Sigmoid colon (tissue), 6 donors: ENCODE measurements at regions not wholly inside any gene's neighbourhood (a gene's known extent, or its start where the extent isn't known, plus 50 kb on each side); places are given as distances from the start of the nearest gene placed in this dataset.

ENCODE experiments used
- DNase-seq: peaks from one replicate; pipeline ENCODE4 v3.0.0-alpha.2; 2019
- H3K27ac ChIP-seq, 4 donors: fragments of 200-600 bp; sonication (generic); one replicate each; pipeline ENCODE4 v1.5.1; 2016 to 2019; ENCODE audit warnings: mild to moderate bottlenecking in 1 of 4
- H3K27me3 ChIP-seq, 3 donors: fragments of 200-600 bp; sonication (generic); one replicate each; pipeline ENCODE4 v1.5.1; 2019; ENCODE audit warnings: mild to moderate bottlenecking in 1 of 3
- H3K36me3 ChIP-seq, 4 donors: fragments of 200-600 bp; sonication (generic); one replicate each; pipeline ENCODE4 v1.5.1; 2016 to 2019
- H3K4me1 ChIP-seq, 4 donors: fragments of 200-600 bp; sonication (generic); one replicate each; pipeline ENCODE4 v1.5.1; 2017 to 2019
- H3K4me3 ChIP-seq, 4 donors: fragments of 200-600 bp; sonication (generic); one replicate each; pipeline ENCODE4 v1.5.1; 2017 to 2019; ENCODE audit warnings: mild to moderate bottlenecking in 2 of 4, moderate library complexity in 1 of 4
- H3K9me3 ChIP-seq, 4 donors: fragments of 200-600 bp in 3 of 4; sonication (generic) in 3 of 4; one replicate each; pipeline versions ENCODE4 v1.5.1 to v1.6.1; 2013 to 2019
- CTCF ChIP-seq, 4 experiments: fragments of 450-650 bp in 3 of 4; fragments of 200-600 bp in 1 of 4; IDR thresholded peaks; one replicate each; pipeline ENCODE4 v1.5.1; 2016 to 2019; ENCODE audit warnings: antibody characterized with exemption in 4 of 4, mild to moderate bottlenecking in 3 of 4, moderate library complexity in 2 of 4
- EP300 ChIP-seq, 4 donors: sonication (generic); formaldehyde crosslinking; IDR thresholded peaks; one replicate each; pipeline ENCODE4 v1.6.1; 2017; ENCODE audit warnings: antibody characterized with exemption in 4 of 4
- POLR2A ChIP-seq, 2 donors: fragments of 450-650 bp; IDR thresholded peaks; one replicate each; pipeline ENCODE4 v1.6.1; 2016; ENCODE audit warnings: antibody characterized with exemption in 2 of 2, mild to moderate bottlenecking in 2 of 2, moderate library complexity in 2 of 2
- POLR2AphosphoS5 ChIP-seq, 4 donors: sonication (generic); formaldehyde crosslinking; IDR thresholded peaks; one replicate each; pipeline ENCODE4 v1.6.1; 2017; ENCODE audit warnings: antibody characterized with exemption in 4 of 4
- whole genome bisulfite sequencing, 2 donors: extraction: QIAGEN DNeasy Blood & Tissue Kit; methylation state at CpG; one replicate each; pipeline ENCODE4 v1.1.7; 2013; 5-methylcytosine and 5-hydroxymethylcytosine counted together
- intact Hi-C: fragments of 100-400 bp; cut with DNase I; formaldehyde crosslinking; loops from one replicate; pipeline ENCODE4 v1.15.1; 2023
- donor health status: healthy with polysubstance abuse.
- donor health status: healthy.

- H3K4me3 ChIP-seq, result no peak overlapping the region
- H3K27ac ChIP-seq, result no peak overlapping the region
- TF ChIP-seq CTCF (IDR thresholded peaks at IDR 0.05), result no peak
- TF ChIP-seq POLR2AphosphoS5 (IDR thresholded peaks at IDR 0.05), result no peak
- no peak for TF ChIP-seq EP300 (IDR thresholded peaks at IDR 0.05)
- TF ChIP-seq POLR2A (IDR thresholded peaks at IDR 0.05), result no peak
- no peaks in the 10 kb centered on the region for H3K27me3 ChIP-seq
- H3K9me3 ChIP-seq, result no peaks in the 10 kb centered on the region
- no peaks in the 10 kb centered on the region for H3K36me3 ChIP-seq
- no peak for DNase-seq
- no peaks in the 10 kb centered on the region for H3K4me1 ChIP-seq
- 83 to 85% methylated on average over 4 of the region's 4 CpGs for WGBS, 2 donors
- intact Hi-C loops, result no loop called here
Observed at GRCh38 chr7:115708013-115708341, 322.6 kb downstream of the TFEC start.

GRCh38 chr7:115707258-115708012, 323.1 kb downstream of the TFEC start:
- DNase-seq, result no peak
- H3K27me3 ChIP-seq, result no peaks in the 10 kb centered on the region
- H3K9me3 ChIP-seq, result no peaks in the 10 kb centered on the region
- 57 to 76% methylated on average over 12 of the region's 12 CpGs for WGBS, 2 donors
- no peak overlapping the region for H3K27ac ChIP-seq
- H3K36me3 ChIP-seq, result no peaks in the 10 kb centered on the region
- TF ChIP-seq EP300 (IDR thresholded peaks at IDR 0.05) (no peak), POLR2A (IDR thresholded peaks at IDR 0.05) (no peak), CTCF (IDR thresholded peaks at IDR 0.05) (peak in 1 of 4 experiments; percentile 13), POLR2AphosphoS5 (IDR thresholded peaks at IDR 0.05) (no peak)
- intact Hi-C loops, result no loop called here
- H3K4me3 ChIP-seq, result no peak overlapping the region
- H3K4me1 ChIP-seq, result no peaks in the 10 kb centered on the region

- TF ChIP-seq POLR2AphosphoS5 (IDR thresholded peaks at IDR 0.05) (no peak), CTCF (IDR thresholded peaks at IDR 0.05) (no peak), POLR2A (IDR thresholded peaks at IDR 0.05) (no peak), EP300 (IDR thresholded peaks at IDR 0.05) (no peak)
- H3K9me3 ChIP-seq, result no peaks in the 10 kb centered on the region
- H3K4me1 ChIP-seq, result no peaks in the 10 kb centered on the region
- H3K27ac ChIP-seq, result no peak overlapping the region
- H3K27me3 ChIP-seq, result no peaks in the 10 kb centered on the region
- no peak for DNase-seq
- H3K4me3 ChIP-seq, result no peak overlapping the region
- WGBS, 2 donors, result 21 to 54% methylated on average over 2 of the region's 2 CpGs
- H3K36me3 ChIP-seq, result no peaks in the 10 kb centered on the region
- intact Hi-C loops, result no loop called here
Observed at GRCh38 chr7:115704884-115705283, 325.7 kb downstream of the TFEC start.

GRCh38 chr7:115701141-115701540, 329.4 kb downstream of the TFEC start:
- Histone ChIP-seq H3K27me3 (no peaks in the 10 kb centered on the region), H3K27ac (no peak overlapping the region), H3K4me1 (no peaks in the 10 kb centered on the region), H3K4me3 (no peak overlapping the region), H3K36me3 (no peaks in the 10 kb centered on the region), H3K9me3 (no peaks in the 10 kb centered on the region)
- intact Hi-C loops, result no loop called here
- TF ChIP-seq POLR2AphosphoS5 (IDR thresholded peaks at IDR 0.05), result no peak
- no peak for TF ChIP-seq CTCF (IDR thresholded peaks at IDR 0.05)
- no peak for TF ChIP-seq EP300 (IDR thresholded peaks at IDR 0.05)
- no peak for TF ChIP-seq POLR2A (IDR thresholded peaks at IDR 0.05)
- 20 to 63% methylated on average over 1 of the region's 1 CpG for WGBS, 2 donors
- no peak for DNase-seq

- DNase-seq, result no peak
- TF ChIP-seq EP300 (IDR thresholded peaks at IDR 0.05), result no peak
- TF ChIP-seq POLR2A (IDR thresholded peaks at IDR 0.05), result no peak
- no peak for TF ChIP-seq CTCF (IDR thresholded peaks at IDR 0.05)
- TF ChIP-seq POLR2AphosphoS5 (IDR thresholded peaks at IDR 0.05), result no peak
- Histone ChIP-seq H3K4me1 (no peaks in the 10 kb centered on the region), H3K27me3 (no peaks in the 10 kb centered on the region), H3K27ac (no peak overlapping the region), H3K4me3 (no peak overlapping the region), H3K36me3 (no peaks in the 10 kb centered on the region), H3K9me3 (no peaks in the 10 kb centered on the region)
- intact Hi-C loops, result no loop called here
Observed at GRCh38 chr7:115694424-115694823, 336.1 kb downstream of the TFEC start.
